ENCODE measurements at regions not wholly inside any gene's neighbourhood (a gene's known extent, or its start where the extent isn't known, plus 50 kb on each side); places are given as distances from the start of the nearest gene placed in this dataset.

DNA sequence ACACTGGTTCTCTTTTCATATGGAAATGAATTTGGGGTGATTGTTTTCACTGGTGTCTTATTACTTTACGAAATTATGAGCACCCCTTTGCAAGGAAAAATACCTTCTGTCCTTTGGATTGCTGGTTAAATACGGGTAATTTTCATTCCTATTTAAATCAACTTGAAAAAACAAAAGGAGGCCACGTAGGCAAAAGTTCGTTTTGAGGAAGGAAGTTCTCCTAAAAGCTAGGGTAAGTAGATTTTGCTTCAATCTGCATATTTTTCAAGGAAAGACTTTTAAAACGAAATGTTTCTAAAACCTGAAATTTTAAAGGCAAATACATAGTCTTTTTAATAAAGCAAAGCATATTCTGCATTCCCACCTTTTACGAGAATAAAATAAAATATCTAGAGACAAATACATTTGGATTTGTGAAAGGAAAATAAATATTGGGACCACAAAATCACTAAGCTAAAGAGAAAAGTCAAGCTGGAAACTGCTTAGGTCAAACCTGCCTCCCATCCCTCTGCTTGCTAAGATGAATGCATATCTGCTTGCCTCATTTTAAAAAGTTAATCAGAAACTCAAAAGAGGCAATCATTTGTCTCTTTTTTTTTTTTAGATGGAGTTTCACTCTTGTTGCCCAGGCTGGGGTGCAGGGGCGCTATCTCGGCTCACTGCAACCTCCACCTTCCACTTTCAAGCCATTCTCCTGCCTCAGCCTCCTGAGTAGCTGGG lies 70.9 kb upstream of the ETS2 start:
- TF ChIP-seq ZBTB7A (tag by site-specific recombination; IDR thresholded peaks at IDR 0.05; ENCODE audit: low read depth) (no peak), ZNF423 (tag by site-specific recombination; IDR thresholded peaks at IDR 0.05) (no peak)
- TF ChIP-seq, protein P1, sequence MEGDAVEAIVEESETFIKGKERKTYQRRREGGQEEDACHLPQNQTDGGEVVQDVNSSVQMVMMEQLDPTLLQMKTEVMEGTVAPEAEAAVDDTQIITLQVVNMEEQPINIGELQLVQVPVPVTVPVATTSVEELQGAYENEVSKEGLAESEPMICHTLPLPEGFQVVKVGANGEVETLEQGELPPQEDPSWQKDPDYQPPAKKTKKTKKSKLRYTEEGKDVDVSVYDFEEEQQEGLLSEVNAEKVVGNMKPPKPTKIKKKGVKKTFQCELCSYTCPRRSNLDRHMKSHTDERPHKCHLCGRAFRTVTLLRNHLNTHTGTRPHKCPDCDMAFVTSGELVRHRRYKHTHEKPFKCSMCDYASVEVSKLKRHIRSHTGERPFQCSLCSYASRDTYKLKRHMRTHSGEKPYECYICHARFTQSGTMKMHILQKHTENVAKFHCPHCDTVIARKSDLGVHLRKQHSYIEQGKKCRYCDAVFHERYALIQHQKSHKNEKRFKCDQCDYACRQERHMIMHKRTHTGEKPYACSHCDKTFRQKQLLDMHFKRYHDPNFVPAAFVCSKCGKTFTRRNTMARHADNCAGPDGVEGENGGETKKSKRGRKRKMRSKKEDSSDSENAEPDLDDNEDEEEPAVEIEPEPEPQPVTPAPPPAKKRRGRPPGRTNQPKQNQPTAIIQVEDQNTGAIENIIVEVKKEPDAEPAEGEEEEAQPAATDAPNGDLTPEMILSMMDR (tag by site-specific recombination; IDR thresholded peaks at IDR 0.05) = no peak
